Choroid plexus epithelial cell (primary cell): ENCODE measurements at regions not wholly inside any gene's neighbourhood (a gene's known extent, or its start where the extent isn't known, plus 50 kb on each side); places are given as distances from the start of the nearest gene placed in this dataset.
"Not testable (repeated sequence)": the region's sequence is repeated elsewhere in the genome, so short reads cannot be mapped to it uniquely, and the experiment has no call there.

Experiments used
- DNase-seq: peaks from one replicate; pipeline ENCODE4 v3.0.0-alpha.2; 2010; ENCODE audit warnings: low read depth
- H3K4me3 ChIP-seq: 2 replicates; pipeline ENCODE4 v1.5.1; 2011; ENCODE audit warnings: low read depth, mild to moderate bottlenecking, control low read depth, low read length, moderate library complexity
- CTCF ChIP-seq: conservative IDR thresholded peaks from 2 replicates; pipeline ENCODE4 v1.5.1; 2011; ENCODE audit warnings: low read depth, mild to moderate bottlenecking, control low read depth, inconsistent platforms, low read length, moderate library complexity

- TF ChIP-seq CTCF: no peak
- H3K4me3 ChIP-seq: no peak overlapping the region
- DNase-seq: no peak
Measured at GRCh38 chr14:86083616-86084015, 553.7 kb downstream of the FLRT2 start.

GRCh38 chr14:86072116-86072894 lies 542.4 kb downstream of the FLRT2 start:
- TF ChIP-seq CTCF: no peak
- H3K4me3 ChIP-seq: no peak overlapping the region
- no peak for DNase-seq

- TF ChIP-seq CTCF: no peak
- H3K4me3 ChIP-seq: no peak overlapping the region
Measured at GRCh38 chr14:86066651-86067050, 536.7 kb downstream of the FLRT2 start.

GRCh38 chr14:86065407-86065806 lies 535.5 kb downstream of the FLRT2 start:
- TF ChIP-seq CTCF: no peak
- no peak overlapping the region for H3K4me3 ChIP-seq
- no peak for DNase-seq

More at GRCh38 chr14:86066651-86067050, 536.7 kb downstream of the FLRT2 start:
- DNase-seq: no peak

GRCh38 chr14:86064595-86064994 lies 534.7 kb downstream of the FLRT2 start:
- H3K4me3 ChIP-seq: not testable (repeated sequence)

GRCh38 chr14:86057018-86057667 lies 527.2 kb downstream of the FLRT2 start:
- DNase-seq: peak; percentile 62
- TF ChIP-seq CTCF: peak; percentile 98
- no peak overlapping the region for H3K4me3 ChIP-seq

More at GRCh38 chr14:86064595-86064994, 534.7 kb downstream of the FLRT2 start:
- not testable (repeated sequence) for DNase-seq

GRCh38 chr14:86055512-86056075 lies 525.6 kb downstream of the FLRT2 start:
- peak; percentile 49 for TF ChIP-seq CTCF
- no peak overlapping the region for H3K4me3 ChIP-seq
- DNase-seq: peak; percentile 53
